ENCODE measurements at regions not wholly inside any gene's neighbourhood (a gene's known extent, or its start where the extent isn't known, plus 50 kb on each side); places are given as distances from the start of the nearest gene placed in this dataset.
"Not testable (repeated sequence)": the region's sequence is repeated elsewhere in the genome, so short reads cannot be mapped to it uniquely, and the experiment has no call there.

- TF ChIP-seq, protein P1, sequence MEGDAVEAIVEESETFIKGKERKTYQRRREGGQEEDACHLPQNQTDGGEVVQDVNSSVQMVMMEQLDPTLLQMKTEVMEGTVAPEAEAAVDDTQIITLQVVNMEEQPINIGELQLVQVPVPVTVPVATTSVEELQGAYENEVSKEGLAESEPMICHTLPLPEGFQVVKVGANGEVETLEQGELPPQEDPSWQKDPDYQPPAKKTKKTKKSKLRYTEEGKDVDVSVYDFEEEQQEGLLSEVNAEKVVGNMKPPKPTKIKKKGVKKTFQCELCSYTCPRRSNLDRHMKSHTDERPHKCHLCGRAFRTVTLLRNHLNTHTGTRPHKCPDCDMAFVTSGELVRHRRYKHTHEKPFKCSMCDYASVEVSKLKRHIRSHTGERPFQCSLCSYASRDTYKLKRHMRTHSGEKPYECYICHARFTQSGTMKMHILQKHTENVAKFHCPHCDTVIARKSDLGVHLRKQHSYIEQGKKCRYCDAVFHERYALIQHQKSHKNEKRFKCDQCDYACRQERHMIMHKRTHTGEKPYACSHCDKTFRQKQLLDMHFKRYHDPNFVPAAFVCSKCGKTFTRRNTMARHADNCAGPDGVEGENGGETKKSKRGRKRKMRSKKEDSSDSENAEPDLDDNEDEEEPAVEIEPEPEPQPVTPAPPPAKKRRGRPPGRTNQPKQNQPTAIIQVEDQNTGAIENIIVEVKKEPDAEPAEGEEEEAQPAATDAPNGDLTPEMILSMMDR (IDR thresholded peaks at IDR 0.05), result not testable (repeated sequence)
- not testable (repeated sequence) for TF ChIP-seq EZH2, EZH2phosphoT487 (IDR thresholded peaks at IDR 0.05)
These were observed 84.1 kb upstream of the FABP2 start for GRCh38 chr4:119406041-119406440.

Measured in neural progenitor cell (in vitro differentiated cells).